H1 (cell line): ENCODE measurements at regions not wholly inside any gene's neighbourhood (a gene's known extent, or its start where the extent isn't known, plus 50 kb on each side); places are given as distances from the start of the nearest gene placed in this dataset.

Source experiments
- CBX8 ChIP-seq: fragments of 300-800, 300-1000 bp; sonication (generic); IDR thresholded peaks from 2 replicates; pipeline ENCODE4 v1.7.1; 2016; ENCODE audit warnings: low read depth, low read length, borderline replicate concordance
- RFX5 ChIP-seq: IDR thresholded peaks from 2 replicates; pipeline ENCODE4 v1.6.1; 2011; ENCODE audit warnings: low read depth, low read length, improper control_type of control experiment, borderline replicate concordance
- SUZ12 ChIP-seq: fragments of 200-600 bp; sonication (generic); IDR thresholded peaks from 2 replicates; pipeline ENCODE4 v1.6.1; 2012; ENCODE audit warnings: mild to moderate bottlenecking, inconsistent platforms, low read length, moderate library complexity, mixed read lengths
- TAF7 ChIP-seq: optimal IDR thresholded peaks from 2 replicates; pipeline ENCODE3; 2011; ENCODE audit warnings: low read depth, mild to moderate bottlenecking, inconsistent platforms, low read length, moderate library complexity, borderline replicate concordance
- TCF12 ChIP-seq: IDR thresholded peaks from 2 replicates; pipeline ENCODE4 v1.6.1; 2011; ENCODE audit warnings: low read depth, mild to moderate bottlenecking, low read length
- TF ChIP-seq, protein P1 (sequence below): IDR thresholded peaks from 2 replicates; pipeline ENCODE4 v1.6.1; 2012; ENCODE audit warnings: inconsistent platforms

DNA sequence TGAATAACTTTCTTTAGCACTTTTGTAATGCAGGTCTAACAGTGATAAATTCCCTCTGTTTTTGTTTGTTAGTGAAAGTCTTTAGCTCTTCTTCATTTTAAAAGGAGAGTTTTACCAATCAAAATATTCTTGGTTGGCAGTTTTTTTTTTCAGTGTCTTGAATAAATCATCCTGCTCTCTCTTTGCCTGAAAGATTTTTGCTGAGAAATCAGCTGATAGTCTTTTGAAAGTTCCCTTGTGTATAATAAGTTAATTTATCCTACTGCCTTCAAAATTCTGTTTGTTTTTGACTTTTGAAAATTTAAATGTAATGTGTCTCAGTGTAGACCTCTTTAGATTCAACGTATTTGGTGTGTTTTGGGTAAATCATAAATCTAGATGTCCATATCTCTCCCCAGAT, 205.7 kb upstream of the NXPH2 start (continued):
- no peak for TF ChIP-seq RFX5
- no peak for TF ChIP-seq SUZ12
- TF ChIP-seq, protein P1, sequence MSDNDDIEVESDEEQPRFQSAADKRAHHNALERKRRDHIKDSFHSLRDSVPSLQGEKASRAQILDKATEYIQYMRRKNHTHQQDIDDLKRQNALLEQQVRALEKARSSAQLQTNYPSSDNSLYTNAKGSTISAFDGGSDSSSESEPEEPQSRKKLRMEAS, result no peak
- no peak for TF ChIP-seq TAF7
- no peak for TF ChIP-seq CBX8
- TF ChIP-seq TCF12, result no peak
